Pancreas (tissue), 10 donors: ENCODE measurements at regions not wholly inside any gene's neighbourhood (a gene's known extent, or its start where the extent isn't known, plus 50 kb on each side); places are given as distances from the start of the nearest gene placed in this dataset.
A peak's percentile ranks its signal among the peaks of the same experiment; 100 is the strongest.

Experiments
- ATAC-seq, 4 donors: fragments of 200-7000 bp; cut with Tn5 transposase; one replicate each; pipeline versions ENCODE4 v1.8.0 to v1.9.1; 2020; ENCODE audit warnings: mild to moderate bottlenecking in 4 of 4, moderate library complexity in 4 of 4
- DNase-seq, 6 donors: peaks; one replicate each; pipeline ENCODE4 v3.0.0-alpha.2; 2020
- FAIRE-seq: peaks from 2 replicates; lab custom pipeline; 2012; peaks lifted over from hg19 to GRCh38; lab: Jason Lieb, UNC
- H3K27ac ChIP-seq, 4 donors: fragments of 200-600 bp; sonication (generic); 1 replicate in 3 of 4; 2 replicates in 1 of 4; pipeline versions ENCODE4 v1.5.0 to v1.8.0; 2020
- H3K27me3 ChIP-seq, 4 donors: fragments of 200-600 bp; one replicate each; pipeline ENCODE4 v1.8.0; 2021
- H3K36me3 ChIP-seq, 3 donors: fragments of 200-600 bp; sonication (generic) in 1 of 3; one replicate each; pipeline versions ENCODE4 v1.5.0 to v1.8.0; 2020 to 2021
- H3K4me1 ChIP-seq, 3 donors: fragments of 200-600 bp; one replicate each; pipeline ENCODE4 v1.8.0; 2021
- H3K4me3 ChIP-seq, 4 donors: fragments of 200-600 bp; sonication (generic) in 2 of 4; one replicate each; pipeline versions ENCODE4 v1.5.0 to v1.8.0; 2020 to 2021
- H3K9me3 ChIP-seq, 4 donors: fragments of 200-600 bp; one replicate each; pipeline ENCODE4 v1.8.0; 2021
- CTCF ChIP-seq, 4 donors: fragments of 200-600 bp; sonication (generic) in 3 of 4; IDR thresholded peaks; one replicate each; pipeline versions ENCODE4 v1.5.0 to v1.8.0; 2021; ENCODE audit warnings: antibody characterized with exemption in 4 of 4
- WGBS, 2 donors: extraction: QIAGEN DNeasy Blood & Tissue Kit; methylation state at CpG; one replicate each; pipeline ENCODE4 v1.1.7; 2013; 5-methylcytosine and 5-hydroxymethylcytosine counted together
- intact Hi-C, 3 donors: fragments of 100-400 bp; cut with DNase I; formaldehyde crosslinking; loops; one replicate each; pipeline versions ENCODE4 v1.11.1 to v1.14.2; 2022
- donor health status: healthy with polysubstance abuse.
- donor health status: DM: no; HTN: no; CAD: no; lungs with moderate emphysema.
- donor health status: DM: no; HTN: no; CAD: no.
- donor health status: control.
- donor health status: control.
- donor health status: Bipolar disorder and iron deficiency.
- donor health status: DM: yes; HTN: yes; CAD: no.
- donor health status: DM: no; HTN: no; CAD: no.
- donor health status: DM: no; HTN: no; CAD: no.
- donor health status: DM: yes; HTN: yes; CAD: no.

- FAIRE-seq: no peak
- peaks cover 0 to 5% (median 0%) of the 10 kb centered on the region in 3 donors for H3K4me1 ChIP-seq
- H3K27ac ChIP-seq: no peak overlapping the region
- peak in 1 of 4 donors; percentile 31 for ATAC-seq
- intact Hi-C loops: no loop called here
- H3K27me3 ChIP-seq: no peaks in the 10 kb centered on the region
- no peak overlapping the region for H3K4me3 ChIP-seq
- WGBS, 2 donors: 15 to 22% methylated on average over 3 of the region's 3 CpGs
- no peak for TF ChIP-seq CTCF (IDR thresholded peaks at IDR 0.05)
- H3K36me3 ChIP-seq: no peaks in the 10 kb centered on the region
- no peaks in the 10 kb centered on the region for H3K9me3 ChIP-seq
- DNase-seq: no peak
These were observed 178.0 kb upstream of the DMRT1 start for GRCh38 chr9:663541-663940.

DNA sequence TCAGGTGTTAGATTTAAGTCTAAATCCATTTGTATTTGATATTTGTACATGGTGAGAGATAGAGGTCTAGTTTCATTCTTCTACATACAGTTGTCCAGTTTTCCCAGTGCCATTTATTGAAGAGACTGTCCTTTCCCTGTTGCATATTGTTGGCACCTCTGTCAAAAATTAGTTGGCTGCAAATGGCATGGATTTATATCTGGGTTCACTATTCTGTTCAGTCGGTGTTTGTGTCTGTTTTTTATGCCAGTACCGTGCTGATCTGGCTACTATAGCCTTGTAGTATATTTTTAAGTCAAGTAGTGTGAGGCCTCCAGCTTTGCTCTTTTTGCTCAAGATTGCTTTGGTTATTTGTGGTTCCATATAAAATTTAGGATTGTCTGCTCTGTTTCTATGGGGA, 176.2 kb upstream of the DMRT1 start:
- no peaks in the 10 kb centered on the region for H3K27me3 ChIP-seq
- H3K27ac ChIP-seq: no peak overlapping the region
- H3K4me3 ChIP-seq: no peak overlapping the region
- FAIRE-seq: no peak
- intact Hi-C loops: no loop called here
- H3K9me3 ChIP-seq: no peaks in the 10 kb centered on the region
- DNase-seq: no peak
- TF ChIP-seq CTCF (IDR thresholded peaks at IDR 0.05): no peak
- H3K36me3 ChIP-seq: no peaks in the 10 kb centered on the region
- H3K4me1 ChIP-seq: peaks cover 0 to 5% (median 0%) of the 10 kb centered on the region in 3 donors
- ATAC-seq: no peak
- WGBS, 2 donors: 92 to 94% methylated on average over 2 of the region's 2 CpGs

- FAIRE-seq (no peak), ATAC-seq (no peak), DNase-seq (no peak)
- 95 to 99% methylated on average over 2 of the region's 2 CpGs for WGBS, 2 donors
- Histone ChIP-seq H3K36me3 (no peaks in the 10 kb centered on the region), H3K4me1 (peaks cover 0 to 5% (median 4%) of the 10 kb centered on the region in 3 donors), H3K4me3 (no peak overlapping the region), H3K27ac (no peak overlapping the region), H3K27me3 (no peaks in the 10 kb centered on the region), H3K9me3 (no peaks in the 10 kb centered on the region)
- intact Hi-C loops: no loop called here
- TF ChIP-seq CTCF (IDR thresholded peaks at IDR 0.05): no peak
These were observed 169.5 kb upstream of the DMRT1 start for GRCh38 chr9:671997-672396.

- DNase-seq: no peak
- TF ChIP-seq CTCF (IDR thresholded peaks at IDR 0.05): no peak
These were observed 168.6 kb upstream of the DMRT1 start for GRCh38 chr9:672851-673250.

GRCh38 chr9:673264-673965, 168.1 kb upstream of the DMRT1 start:
- Histone ChIP-seq H3K4me3 (no peak overlapping the region), H3K36me3 (no peaks in the 10 kb centered on the region), H3K4me1 (peaks cover 0 to 15% (median 10%) of the 10 kb centered on the region in 3 donors), H3K9me3 (no peaks in the 10 kb centered on the region), H3K27me3 (no peaks in the 10 kb centered on the region), H3K27ac (no peak overlapping the region)
- intact Hi-C loops: no loop called here
- no peak for FAIRE-seq
- WGBS, 2 donors: 91 to 92% methylated on average over 9 of the region's 9 CpGs
- TF ChIP-seq CTCF (IDR thresholded peaks at IDR 0.05): no peak
- DNase-seq: no peak
- no peak for ATAC-seq

More at GRCh38 chr9:672851-673250, 168.6 kb upstream of the DMRT1 start:
- no peaks in the 10 kb centered on the region for H3K9me3 ChIP-seq
- no peaks in the 10 kb centered on the region for H3K27me3 ChIP-seq
- H3K27ac ChIP-seq: no peak overlapping the region
- no peak overlapping the region for H3K4me3 ChIP-seq
- FAIRE-seq: no peak
- peak in 1 of 4 donors; percentile 7 for ATAC-seq
- 49 to 53% methylated on average over 4 of the region's 4 CpGs for WGBS, 2 donors
- H3K36me3 ChIP-seq: no peaks in the 10 kb centered on the region
- H3K4me1 ChIP-seq: peaks cover 0 to 13% (median 10%) of the 10 kb centered on the region in 3 donors
- intact Hi-C loops: no loop called here
